ENCODE measurements at regions not wholly inside any gene's neighbourhood (a gene's known extent, or its start where the extent isn't known, plus 50 kb on each side); places are given as distances from the start of the nearest gene placed in this dataset.

DNA sequence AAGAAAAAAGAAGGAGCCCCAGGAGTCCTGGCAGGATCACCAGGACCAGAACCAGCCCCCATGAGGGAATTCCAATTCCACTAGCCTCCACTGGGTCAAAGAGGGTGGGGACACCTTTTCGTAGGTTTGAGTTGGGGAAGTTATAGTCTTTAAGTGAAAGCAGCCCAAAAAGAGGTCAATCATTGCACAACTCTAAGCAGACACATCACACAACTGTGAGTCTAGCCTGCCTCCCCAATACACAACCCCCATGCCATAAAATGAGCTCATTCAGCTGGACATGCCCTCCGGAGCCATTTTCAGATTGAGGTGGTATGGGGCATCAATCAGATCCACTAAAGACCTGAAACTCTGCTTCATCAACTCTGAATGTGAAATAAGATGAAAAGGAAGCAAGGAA is 179.9 kb downstream of the NPHP4 start:
- Histone ChIP-seq H3K9ac (no peak overlapping the region), H3K27ac (no peak overlapping the region)

DNA sequence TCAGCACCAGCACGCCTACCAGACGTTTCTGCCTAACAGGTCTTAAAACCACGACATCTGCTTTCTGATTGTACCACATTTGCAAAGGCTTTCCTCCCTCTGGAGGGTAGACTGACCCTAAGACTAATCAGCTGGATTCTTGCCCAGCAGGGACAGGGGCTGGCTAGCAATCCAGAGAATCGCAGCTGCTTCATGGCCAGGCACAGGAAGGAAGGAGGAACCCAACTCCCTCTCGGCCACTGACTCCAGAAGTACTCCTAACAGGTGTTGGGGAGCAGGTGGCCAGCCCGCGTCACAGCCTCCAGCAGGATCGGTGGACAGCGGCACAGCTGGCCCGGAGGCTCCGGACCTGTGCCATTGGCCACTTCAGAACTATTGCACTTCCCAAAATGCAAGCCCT is 180.8 kb downstream of the NPHP4 start:
- no peak overlapping the region for H3K4me2 ChIP-seq (ENCODE audit: low read length)
- no peaks in the 10 kb centered on the region for H3K9me3 ChIP-seq (ENCODE audit: control insufficient read depth, low read length)
- H3K4me3 ChIP-seq (ENCODE audit: low read depth, low read length) = no peak overlapping the region
- no peak overlapping the region for H2AFZ ChIP-seq
- H3K36me3 ChIP-seq (ENCODE audit: control insufficient read depth, insufficient read depth, low read length) = no peaks in the 10 kb centered on the region
- H3K9ac ChIP-seq = no peak overlapping the region
- no peaks in the 10 kb centered on the region for H3K4me1 ChIP-seq
- no peaks in the 10 kb centered on the region for H3K27me3 ChIP-seq (ENCODE audit: control insufficient read depth, insufficient read depth, low read length)
- no peaks in the 10 kb centered on the region for H3K79me2 ChIP-seq
- no peak overlapping the region for H3K27ac ChIP-seq
- TF ChIP-seq, protein P1, sequence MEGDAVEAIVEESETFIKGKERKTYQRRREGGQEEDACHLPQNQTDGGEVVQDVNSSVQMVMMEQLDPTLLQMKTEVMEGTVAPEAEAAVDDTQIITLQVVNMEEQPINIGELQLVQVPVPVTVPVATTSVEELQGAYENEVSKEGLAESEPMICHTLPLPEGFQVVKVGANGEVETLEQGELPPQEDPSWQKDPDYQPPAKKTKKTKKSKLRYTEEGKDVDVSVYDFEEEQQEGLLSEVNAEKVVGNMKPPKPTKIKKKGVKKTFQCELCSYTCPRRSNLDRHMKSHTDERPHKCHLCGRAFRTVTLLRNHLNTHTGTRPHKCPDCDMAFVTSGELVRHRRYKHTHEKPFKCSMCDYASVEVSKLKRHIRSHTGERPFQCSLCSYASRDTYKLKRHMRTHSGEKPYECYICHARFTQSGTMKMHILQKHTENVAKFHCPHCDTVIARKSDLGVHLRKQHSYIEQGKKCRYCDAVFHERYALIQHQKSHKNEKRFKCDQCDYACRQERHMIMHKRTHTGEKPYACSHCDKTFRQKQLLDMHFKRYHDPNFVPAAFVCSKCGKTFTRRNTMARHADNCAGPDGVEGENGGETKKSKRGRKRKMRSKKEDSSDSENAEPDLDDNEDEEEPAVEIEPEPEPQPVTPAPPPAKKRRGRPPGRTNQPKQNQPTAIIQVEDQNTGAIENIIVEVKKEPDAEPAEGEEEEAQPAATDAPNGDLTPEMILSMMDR (IDR thresholded peaks at IDR 0.05) = no peak

More for the DNA sequence above, 179.9 kb downstream of the NPHP4 start:
- no peaks in the 10 kb centered on the region for H3K4me1 ChIP-seq
- no peaks in the 10 kb centered on the region for H3K9me3 ChIP-seq (ENCODE audit: control insufficient read depth, low read length)
- H2AFZ ChIP-seq = no peak overlapping the region
- TF ChIP-seq, protein P1 (IDR thresholded peaks at IDR 0.05) = no peak
- no peaks in the 10 kb centered on the region for H3K79me2 ChIP-seq
- no peak overlapping the region for H3K4me2 ChIP-seq (ENCODE audit: low read length)
- no peak overlapping the region for H3K4me3 ChIP-seq (ENCODE audit: low read depth, low read length)
- H3K36me3 ChIP-seq (ENCODE audit: control insufficient read depth, insufficient read depth, low read length) = no peaks in the 10 kb centered on the region
- no peaks in the 10 kb centered on the region for H3K27me3 ChIP-seq (ENCODE audit: control insufficient read depth, insufficient read depth, low read length)

DNA sequence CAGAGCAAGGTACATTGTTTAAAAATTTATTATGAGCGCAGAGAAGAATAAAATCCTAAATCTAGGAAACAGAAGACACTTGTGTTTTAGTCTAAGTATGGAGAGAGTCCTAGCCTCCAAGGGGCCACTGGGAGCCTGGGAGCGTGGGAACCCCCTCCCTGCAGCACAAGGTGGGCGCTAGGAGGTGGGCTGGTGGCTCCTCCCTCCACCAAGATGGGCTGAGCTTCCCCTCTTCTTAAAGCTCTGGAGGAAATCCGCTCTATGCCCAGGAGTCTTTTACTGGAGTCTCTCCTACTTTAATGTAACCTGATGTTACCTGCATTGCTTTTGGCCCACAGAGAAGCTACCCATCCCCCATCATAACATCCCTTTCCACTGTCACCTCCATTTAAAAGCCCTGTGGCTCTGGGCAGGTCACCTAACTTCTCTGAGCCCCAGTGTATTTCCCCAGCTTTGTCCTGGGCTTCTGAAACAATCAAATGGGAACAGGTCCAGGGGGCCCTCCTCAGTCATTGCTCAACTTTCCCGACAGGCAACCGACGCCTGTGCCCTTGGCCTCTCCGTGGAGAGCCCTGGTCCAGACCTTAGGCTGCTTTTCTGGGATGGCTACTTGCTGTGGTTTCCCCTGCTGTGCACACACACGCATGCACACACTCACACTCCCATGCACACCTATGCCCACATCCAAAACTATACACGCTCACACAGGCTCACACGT is 181.5 kb downstream of the NPHP4 start:
- no peaks in the 10 kb centered on the region for H3K27me3 ChIP-seq (ENCODE audit: control insufficient read depth, insufficient read depth, low read length)
- TF ChIP-seq, protein P1 (IDR thresholded peaks at IDR 0.05) = no peak
- H3K9me3 ChIP-seq (ENCODE audit: control insufficient read depth, low read length) = no peaks in the 10 kb centered on the region
- no peaks in the 10 kb centered on the region for H3K36me3 ChIP-seq (ENCODE audit: control insufficient read depth, insufficient read depth, low read length)
- no peak overlapping the region for H2AFZ ChIP-seq
- no peaks in the 10 kb centered on the region for H3K79me2 ChIP-seq
- H3K27ac ChIP-seq = no peak overlapping the region
- no peak overlapping the region for H3K4me2 ChIP-seq (ENCODE audit: low read length)
- no peak overlapping the region for H3K9ac ChIP-seq
- H3K4me1 ChIP-seq = no peaks in the 10 kb centered on the region
- no peak overlapping the region for H3K4me3 ChIP-seq (ENCODE audit: low read depth, low read length)

DNA sequence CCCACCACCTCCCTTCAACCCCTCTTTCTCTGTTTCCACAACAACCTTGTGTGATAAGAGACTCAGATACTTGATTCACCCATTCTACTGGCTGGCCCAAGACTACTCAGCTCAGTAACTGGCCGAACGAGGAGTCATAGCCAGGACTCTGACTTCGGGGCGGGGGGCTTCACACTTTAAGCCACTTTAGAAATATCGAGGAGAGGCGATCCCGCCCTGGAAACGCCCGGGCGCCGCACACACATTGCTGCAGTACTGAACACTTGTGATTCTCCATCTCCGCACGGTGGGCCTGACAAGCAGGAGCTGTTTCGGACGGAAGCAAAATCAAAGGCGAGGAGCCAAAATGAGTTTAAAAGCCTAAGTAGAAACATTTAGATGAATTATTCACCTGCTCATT is 182.1 kb downstream of the NPHP4 start:
- Histone ChIP-seq H3K9ac (no peak overlapping the region), H3K79me2 (no peaks in the 10 kb centered on the region), H3K27ac (no peak overlapping the region), H3K4me3 (ENCODE audit: low read depth, low read length) (no peak overlapping the region), H3K36me3 (ENCODE audit: control insufficient read depth, insufficient read depth, low read length) (no peaks in the 10 kb centered on the region), H3K9me3 (ENCODE audit: control insufficient read depth, low read length) (no peaks in the 10 kb centered on the region), H2AFZ (no peak overlapping the region), H3K4me2 (ENCODE audit: low read length) (no peak overlapping the region), H3K27me3 (ENCODE audit: control insufficient read depth, insufficient read depth, low read length) (no peaks in the 10 kb centered on the region), H3K4me1 (no peaks in the 10 kb centered on the region)
- TF ChIP-seq, protein P1 (IDR thresholded peaks at IDR 0.05) = no peak

DNA sequence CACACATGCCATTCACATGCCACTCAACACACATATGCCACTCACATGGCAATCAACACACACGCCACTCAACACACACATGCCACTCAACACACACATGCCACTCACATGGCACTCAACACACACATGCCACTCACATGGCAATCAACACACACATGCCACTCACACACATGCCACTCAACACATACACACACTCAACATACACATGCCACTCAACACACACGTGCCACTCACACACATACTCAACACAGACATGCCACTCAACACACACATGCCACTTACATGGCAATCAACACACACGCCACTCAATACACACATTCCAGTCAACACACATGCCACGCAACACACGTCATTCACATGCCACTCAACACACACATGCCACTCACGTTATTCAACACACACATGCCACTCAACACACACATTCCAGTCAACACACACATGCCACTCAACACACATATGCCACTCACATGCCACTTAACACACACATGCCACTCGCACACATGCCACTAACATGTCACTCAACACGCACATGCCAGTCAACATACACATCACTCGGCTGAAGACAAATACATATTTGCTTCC is 182.9 kb downstream of the NPHP4 start:
- no peak overlapping the region for H3K9ac ChIP-seq
- H3K4me2 ChIP-seq (ENCODE audit: low read length) = no peak overlapping the region
- no peaks in the 10 kb centered on the region for H3K36me3 ChIP-seq (ENCODE audit: control insufficient read depth, insufficient read depth, low read length)
- H3K4me1 ChIP-seq = no peaks in the 10 kb centered on the region
- no peaks in the 10 kb centered on the region for H3K9me3 ChIP-seq (ENCODE audit: control insufficient read depth, low read length)
- no peak overlapping the region for H2AFZ ChIP-seq
- TF ChIP-seq, protein P1 (IDR thresholded peaks at IDR 0.05) = no peak
- no peak overlapping the region for H3K4me3 ChIP-seq (ENCODE audit: low read depth, low read length)
- H3K27ac ChIP-seq = no peak overlapping the region
- H3K27me3 ChIP-seq (ENCODE audit: control insufficient read depth, insufficient read depth, low read length) = no peaks in the 10 kb centered on the region
- H3K79me2 ChIP-seq = no peaks in the 10 kb centered on the region
